ENCODE measurements at regions not wholly inside any gene's neighbourhood (a gene's known extent, or its start where the extent isn't known, plus 50 kb on each side); places are given as distances from the start of the nearest gene placed in this dataset.
"Not testable (repeated sequence)": the region's sequence is repeated elsewhere in the genome, so short reads cannot be mapped to it uniquely, and the experiment has no call there.

- no peak for DNase-seq (ENCODE audit: low read depth)
Measured at GRCh38 chr2:59789523-59789922, 763.9 kb downstream of the BCL11A start.

- no peak for DNase-seq (ENCODE audit: low read depth)
Measured at GRCh38 chr2:59787095-59787494, 766.4 kb downstream of the BCL11A start.

GRCh38 chr2:59786684-59787083 is 766.8 kb downstream of the BCL11A start:
- DNase-seq (ENCODE audit: low read depth): no peak

GRCh38 chr2:59779571-59779970 is 773.9 kb downstream of the BCL11A start:
- DNase-seq (ENCODE audit: low read depth): no peak

- DNase-seq (ENCODE audit: low read depth): no peak
Measured at GRCh38 chr2:59777120-59777519, 776.3 kb downstream of the BCL11A start.

- no peak for DNase-seq (ENCODE audit: low read depth)
Measured at GRCh38 chr2:59776726-59777008, 776.8 kb downstream of the BCL11A start.

GRCh38 chr2:59774821-59775433 is 778.5 kb downstream of the BCL11A start:
- DNase-seq (ENCODE audit: low read depth): no peak

GRCh38 chr2:59770651-59771050 is 782.8 kb downstream of the BCL11A start:
- no peak for DNase-seq (ENCODE audit: low read depth)

GRCh38 chr2:59761966-59762365 is 791.5 kb downstream of the BCL11A start:
- no peak for DNase-seq (ENCODE audit: low read depth)

- DNase-seq (ENCODE audit: low read depth): no peak
Measured at GRCh38 chr2:59756150-59756549, 797.3 kb downstream of the BCL11A start.

GRCh38 chr2:59754011-59754735 is 799.3 kb downstream of the BCL11A start:
- no peak for DNase-seq (ENCODE audit: low read depth)

GRCh38 chr2:59752512-59752911 is 800.9 kb downstream of the BCL11A start:
- no peak for DNase-seq (ENCODE audit: low read depth)

GRCh38 chr2:59752071-59752470 is 801.4 kb downstream of the BCL11A start:
- DNase-seq (ENCODE audit: low read depth): no peak

GRCh38 chr2:59751214-59751613 is 802.2 kb downstream of the BCL11A start:
- DNase-seq (ENCODE audit: low read depth): not testable (repeated sequence)

- no peak for DNase-seq (ENCODE audit: low read depth)
Measured at GRCh38 chr2:59746291-59746690, 807.2 kb downstream of the BCL11A start.

- no peak for DNase-seq (ENCODE audit: low read depth)
Measured at GRCh38 chr2:59745085-59745484, 808.4 kb downstream of the BCL11A start.

GRCh38 chr2:59744436-59744835 is 809.0 kb downstream of the BCL11A start:
- no peak for DNase-seq (ENCODE audit: low read depth)

GRCh38 chr2:59741840-59742239 is 811.6 kb downstream of the BCL11A start:
- no peak for DNase-seq (ENCODE audit: low read depth)

- no peak for DNase-seq (ENCODE audit: low read depth)
Measured at GRCh38 chr2:59739166-59739565, 814.3 kb downstream of the BCL11A start.

- DNase-seq (ENCODE audit: low read depth): no peak
Measured at GRCh38 chr2:59737299-59737698, 816.2 kb downstream of the BCL11A start.

- DNase-seq (ENCODE audit: low read depth): no peak
Measured at GRCh38 chr2:59734743-59735142, 818.7 kb downstream of the BCL11A start.

- no peak for DNase-seq (ENCODE audit: low read depth)
Measured at GRCh38 chr2:59733970-59734369, 819.5 kb downstream of the BCL11A start.

GRCh38 chr2:59733567-59733930 is 819.9 kb downstream of the BCL11A start:
- no peak for DNase-seq (ENCODE audit: low read depth)

GRCh38 chr2:59732871-59733566 is 820.4 kb downstream of the BCL11A start:
- no peak for DNase-seq (ENCODE audit: low read depth)

Measured in GM04504 (cell line).